ENCODE measurements at regions not wholly inside any gene's neighbourhood (a gene's known extent, or its start where the extent isn't known, plus 50 kb on each side); places are given as distances from the start of the nearest gene placed in this dataset.

DNA sequence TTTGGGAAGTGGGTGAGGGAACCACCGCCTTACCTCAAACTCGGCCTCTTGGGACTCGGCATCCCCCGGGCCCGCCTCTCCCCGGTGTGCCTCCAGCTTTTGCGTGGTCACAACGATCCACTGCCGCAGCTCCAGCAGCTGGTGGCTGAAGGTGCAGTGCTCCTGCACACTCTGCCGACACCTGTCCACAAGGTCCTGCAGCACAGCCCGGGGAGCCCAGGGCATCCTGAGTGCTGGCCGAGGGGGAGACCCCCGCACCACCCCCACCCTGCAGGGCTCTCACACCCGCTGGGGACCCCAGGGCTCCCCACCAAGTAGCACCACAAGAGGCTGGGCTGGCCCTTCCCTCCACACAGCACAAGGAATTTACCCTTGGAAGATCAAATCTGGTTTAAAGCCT lies 76.6 kb downstream of the SYNE3 start:
- no peak for TF ChIP-seq POLR2A (IDR thresholded peaks at IDR 0.05)
- no peak for TF ChIP-seq CTCF (IDR thresholded peaks at IDR 0.05)

Measured in uterus (tissue), 2 donors.